ENCODE measurements at regions not wholly inside any gene's neighbourhood (a gene's known extent, or its start where the extent isn't known, plus 50 kb on each side); places are given as distances from the start of the nearest gene placed in this dataset.

GRCh38 chr14:21999402-21999801 lies 325.8 kb upstream of the OR4E1 start:
- no peak for TF ChIP-seq CTCF (IDR thresholded peaks at IDR 0.05)
- TF ChIP-seq EP300 (IDR thresholded peaks at IDR 0.05), result no peak
